ENCODE measurements at regions not wholly inside any gene's neighbourhood (a gene's known extent, or its start where the extent isn't known, plus 50 kb on each side); places are given as distances from the start of the nearest gene placed in this dataset.
A peak's percentile ranks its signal among the peaks of the same experiment; 100 is the strongest.
"Not testable (repeated sequence)": the region's sequence is repeated elsewhere in the genome, so short reads cannot be mapped to it uniquely, and the experiment has no call there.

- H3K4me1 ChIP-seq; H3K27ac ChIP-seq; DNase-seq (ENCODE audit: extremely low spot score in 2 of 2); H3K4me3 ChIP-seq; H3K9me3 ChIP-seq; H3K36me3 ChIP-seq; intact Hi-C loops (cut with DNase I); H3K27me3 ChIP-seq: not testable (repeated sequence)
Measured at GRCh38 chr22:12384612-12385011, 3143.4 kb upstream of the OR11H1 start.

GRCh38 chr22:12388824-12389800, 3138.9 kb upstream of the OR11H1 start:
- intact Hi-C loops (cut with DNase I); H3K4me1 ChIP-seq; H3K9me3 ChIP-seq; H3K27ac ChIP-seq; H3K36me3 ChIP-seq; H3K27me3 ChIP-seq; H3K4me3 ChIP-seq: not testable (repeated sequence)
- peak in 1 of 2 donors; percentile 75 for DNase-seq (ENCODE audit: extremely low spot score in 2 of 2)

- intact Hi-C loops (cut with DNase I); H3K4me1 ChIP-seq; H3K36me3 ChIP-seq; H3K4me3 ChIP-seq; H3K9me3 ChIP-seq; DNase-seq (ENCODE audit: extremely low spot score in 2 of 2); H3K27me3 ChIP-seq; H3K27ac ChIP-seq: not testable (repeated sequence)
Measured at GRCh38 chr22:12397270-12397669, 3130.7 kb upstream of the OR11H1 start.

- H3K4me1 ChIP-seq; H3K9me3 ChIP-seq; intact Hi-C loops (cut with DNase I); H3K4me3 ChIP-seq; H3K36me3 ChIP-seq; H3K27ac ChIP-seq; DNase-seq (ENCODE audit: extremely low spot score in 2 of 2); H3K27me3 ChIP-seq: not testable (repeated sequence)
Measured at GRCh38 chr22:12401942-12402341, 3126.1 kb upstream of the OR11H1 start.

- H3K27ac ChIP-seq; H3K4me3 ChIP-seq; DNase-seq (ENCODE audit: extremely low spot score in 2 of 2); H3K36me3 ChIP-seq; H3K4me1 ChIP-seq; H3K9me3 ChIP-seq; intact Hi-C loops (cut with DNase I); H3K27me3 ChIP-seq: not testable (repeated sequence)
Measured at GRCh38 chr22:12402531-12402930, 3125.5 kb upstream of the OR11H1 start.

- intact Hi-C loops (cut with DNase I); H3K4me3 ChIP-seq; H3K9me3 ChIP-seq; DNase-seq (ENCODE audit: extremely low spot score in 2 of 2); H3K27me3 ChIP-seq; H3K27ac ChIP-seq; H3K36me3 ChIP-seq; H3K4me1 ChIP-seq: not testable (repeated sequence)
Measured at GRCh38 chr22:12435890-12436289, 3092.1 kb upstream of the OR11H1 start.
